ENCODE measurements at regions not wholly inside any gene's neighbourhood (a gene's known extent, or its start where the extent isn't known, plus 50 kb on each side); places are given as distances from the start of the nearest gene placed in this dataset.

- Histone ChIP-seq H3K4me1 (no peaks in the 10 kb centered on the region), H3K27ac (no peak overlapping the region), H3K4me3 (no peak overlapping the region), H3K27me3 (no peaks in the 10 kb centered on the region), H3K36me3 (no peaks in the 10 kb centered on the region), H3K9me3 (no peaks in the 10 kb centered on the region)
- intact Hi-C loops (cut with DNase I): no loop called here
- no peak for DNase-seq (ENCODE audit: low spot score in 2 of 2)
- TF ChIP-seq CTCF (IDR thresholded peaks at IDR 0.05): no peak
Observed at GRCh38 chr20:52804497-52805295, 167.5 kb upstream of the TSHZ2 start.

GRCh38 chr20:52801628-52802006 lies 170.5 kb upstream of the TSHZ2 start:
- no peak for DNase-seq (ENCODE audit: low spot score in 2 of 2)
- Histone ChIP-seq H3K27ac (no peak overlapping the region), H3K36me3 (no peaks in the 10 kb centered on the region), H3K9me3 (no peaks in the 10 kb centered on the region), H3K4me3 (no peak overlapping the region), H3K4me1 (no peaks in the 10 kb centered on the region), H3K27me3 (no peaks in the 10 kb centered on the region)
- no peak for TF ChIP-seq CTCF (IDR thresholded peaks at IDR 0.05)
- intact Hi-C loops (cut with DNase I): no loop called here

GRCh38 chr20:52800734-52801627 lies 171.2 kb upstream of the TSHZ2 start:
- no peaks in the 10 kb centered on the region for H3K27me3 ChIP-seq
- intact Hi-C loops (cut with DNase I): no loop called here
- H3K9me3 ChIP-seq: no peaks in the 10 kb centered on the region
- no peak overlapping the region for H3K4me3 ChIP-seq
- no peaks in the 10 kb centered on the region for H3K36me3 ChIP-seq
- no peak for DNase-seq (ENCODE audit: low spot score in 2 of 2)
- TF ChIP-seq CTCF (IDR thresholded peaks at IDR 0.05): no peak
- no peak overlapping the region for H3K27ac ChIP-seq
- H3K4me1 ChIP-seq: no peaks in the 10 kb centered on the region

GRCh38 chr20:52799130-52799529 lies 173.0 kb upstream of the TSHZ2 start:
- Histone ChIP-seq H3K9me3 (no peaks in the 10 kb centered on the region), H3K27me3 (no peaks in the 10 kb centered on the region), H3K27ac (no peak overlapping the region), H3K36me3 (no peaks in the 10 kb centered on the region), H3K4me3 (no peak overlapping the region), H3K4me1 (no peaks in the 10 kb centered on the region)
- no peak for DNase-seq (ENCODE audit: low spot score in 2 of 2)
- TF ChIP-seq CTCF (IDR thresholded peaks at IDR 0.05): no peak
- intact Hi-C loops (cut with DNase I): no loop called here

GRCh38 chr20:52798124-52798523 lies 174.0 kb upstream of the TSHZ2 start:
- no peak for DNase-seq (ENCODE audit: low spot score in 2 of 2)
- Histone ChIP-seq H3K4me3 (no peak overlapping the region), H3K27me3 (no peaks in the 10 kb centered on the region), H3K27ac (no peak overlapping the region), H3K4me1 (no peaks in the 10 kb centered on the region), H3K36me3 (no peaks in the 10 kb centered on the region), H3K9me3 (no peaks in the 10 kb centered on the region)
- intact Hi-C loops (cut with DNase I): no loop called here
- no peak for TF ChIP-seq CTCF (IDR thresholded peaks at IDR 0.05)

All from ascending aorta (tissue), 2 donors.